H9 (cell line): ENCODE measurements at regions not wholly inside any gene's neighbourhood (a gene's known extent, or its start where the extent isn't known, plus 50 kb on each side); places are given as distances from the start of the nearest gene placed in this dataset.

Source experiments
- DNase-seq: peaks from one replicate; pipeline ENCODE4 v3.0.0-alpha.2; 2017
- H2AFZ ChIP-seq: one replicate; pipeline ENCODE4 v1.6.1; 2013; ENCODE audit warnings: mild to moderate bottlenecking, low read length, control low read depth, moderate library complexity
- H2AK5ac ChIP-seq: 2 replicates; pipeline ENCODE4 v1.6.1; 2013; ENCODE audit warnings: low read length, control low read depth, mixed read lengths; ENCODE audit not compliant: insufficient read length
- H2BK120ac ChIP-seq: one replicate; pipeline ENCODE4 v1.6.1; 2013; ENCODE audit warnings: low read depth, mild to moderate bottlenecking, low read length, control low read depth, inconsistent platforms; ENCODE audit not compliant: poor library complexity, severe bottlenecking
- H2BK12ac ChIP-seq: 2 replicates; pipeline ENCODE4 v1.6.1; 2013; ENCODE audit warnings: low read length, control low read depth, mixed read lengths, low read depth; ENCODE audit not compliant: insufficient read length
- H2BK15ac ChIP-seq: 2 replicates; pipeline ENCODE4 v1.6.1; 2013; ENCODE audit warnings: low read depth, low read length, control low read depth
- H2BK20ac ChIP-seq: one replicate; pipeline ENCODE4 v1.6.1; 2013; ENCODE audit warnings: low read depth, mild to moderate bottlenecking, low read length, control low read depth, inconsistent platforms; ENCODE audit not compliant: poor library complexity, severe bottlenecking
- H2BK5ac ChIP-seq: 2 replicates; pipeline ENCODE4 v1.6.1; 2013; ENCODE audit warnings: low read length, control low read depth, mixed read lengths; ENCODE audit not compliant: insufficient read length
- H3K14ac ChIP-seq: 2 replicates; pipeline ENCODE4 v1.6.1; 2013; ENCODE audit warnings: low read length, control low read depth; ENCODE audit not compliant: insufficient read depth
- H3K18ac ChIP-seq: 2 replicates; pipeline ENCODE4 v1.6.1; 2013; ENCODE audit warnings: low read depth, mild to moderate bottlenecking, mixed read lengths, low read length, control low read depth; ENCODE audit not compliant: insufficient read length
- H3K23ac ChIP-seq: 2 replicates; pipeline ENCODE4 v1.6.1; 2013; ENCODE audit warnings: low read length, control low read depth, mixed read lengths, low read depth; ENCODE audit not compliant: insufficient read length
- H3K23me2 ChIP-seq: 2 replicates; pipeline ENCODE4 v1.6.1; 2013; ENCODE audit warnings: low read depth, mild to moderate bottlenecking, mixed read lengths, low read length, control low read depth; ENCODE audit not compliant: insufficient read length, poor library complexity, severe bottlenecking
- H3K27ac ChIP-seq: 2 replicates; pipeline ENCODE4 v1.5.1; 2013; ENCODE audit warnings: low read length, control low read depth, mixed read lengths, low read depth; ENCODE audit not compliant: insufficient read length
- H3K27me3 ChIP-seq: 2 replicates; pipeline ENCODE4 v1.6.1; 2013; ENCODE audit warnings: low read length, control low read depth, inconsistent platforms; ENCODE audit not compliant: insufficient read depth
- H3K4ac ChIP-seq: 2 replicates; pipeline ENCODE4 v1.6.1; 2013; ENCODE audit warnings: low read depth, mild to moderate bottlenecking, control low read depth, inconsistent platforms, low read length, moderate library complexity
- H3K4me1 ChIP-seq: 2 replicates; pipeline ENCODE4 v1.6.1; 2013; ENCODE audit warnings: low read length, control low read depth, inconsistent platforms; ENCODE audit not compliant: insufficient read depth
- H3K4me2 ChIP-seq: 2 replicates; pipeline ENCODE4 v1.6.1; 2013; ENCODE audit warnings: low read length, control low read depth, mixed read lengths; ENCODE audit not compliant: insufficient read length, insufficient read depth
- H3K56ac ChIP-seq: 2 replicates; pipeline ENCODE4 v1.6.1; 2013; ENCODE audit warnings: low read depth, mild to moderate bottlenecking, mixed read lengths, low read length, control low read depth; ENCODE audit not compliant: insufficient read length
- H3K79me1 ChIP-seq: 2 replicates; pipeline ENCODE4 v1.6.1; 2013; ENCODE audit warnings: low read depth, mild to moderate bottlenecking, moderate library complexity, low read length, control low read depth, inconsistent platforms; ENCODE audit not compliant: insufficient read depth, poor library complexity, severe bottlenecking
- H3K79me2 ChIP-seq: 2 replicates; pipeline ENCODE4 v1.6.1; 2013; ENCODE audit warnings: low read length, control low read depth, inconsistent platforms; ENCODE audit not compliant: insufficient read depth
- H3K9ac ChIP-seq: 2 replicates; pipeline ENCODE4 v1.6.1; 2013; ENCODE audit warnings: low read length, control low read depth, mixed read lengths; ENCODE audit not compliant: insufficient read length; ENCODE audit errors: extremely low read depth
- H3K9me3 ChIP-seq: one replicate; pipeline ENCODE4 v1.6.1; 2013; ENCODE audit warnings: low read depth, low read length, inconsistent platforms; ENCODE audit not compliant: control insufficient read depth
- H3T11ph ChIP-seq: one replicate; pipeline ENCODE4 v1.6.1; 2013; ENCODE audit warnings: mild to moderate bottlenecking, low read length, control low read depth, inconsistent platforms
- H4K20me1 ChIP-seq: one replicate; pipeline ENCODE4 v1.6.1; 2013; ENCODE audit not compliant: control insufficient read depth, insufficient read length, insufficient read depth
- H4K5ac ChIP-seq: 2 replicates; pipeline ENCODE4 v1.6.1; 2013; ENCODE audit warnings: low read depth, mild to moderate bottlenecking, mixed read lengths, low read length, control low read depth; ENCODE audit not compliant: insufficient read length
- H4K8ac ChIP-seq: replicated peaks from 2 replicates; pipeline ENCODE4 v1.6.1; 2013; ENCODE audit warnings: low read length, control low read depth, mixed read lengths, low read depth; ENCODE audit not compliant: insufficient read length
- H4K91ac ChIP-seq: 2 replicates; pipeline ENCODE4 v1.6.1; 2013; ENCODE audit warnings: low read depth, mild to moderate bottlenecking, moderate library complexity, mixed read lengths, low read length, control low read depth; ENCODE audit not compliant: insufficient read length
- H3K27ac Mint-ChIP-seq, 3 experiments: 2 replicates in 2 of 3; 3 replicates in 1 of 3; pipeline ENCODE4 v1.8.0; 2020 to 2021; ENCODE audit warnings: mixed read lengths in 3 of 3, mild to moderate bottlenecking in 1 of 3, moderate library complexity in 1 of 3
- H3K27me3 Mint-ChIP-seq: 2 replicates; pipeline ENCODE4 v1.8.0; 2021; ENCODE audit warnings: low read depth, mild to moderate bottlenecking, moderate library complexity, mixed read lengths
- H3K36me3 Mint-ChIP-seq, 3 experiments: 2 replicates in 2 of 3; 3 replicates in 1 of 3; pipeline ENCODE4 v1.8.0; 2020 to 2021; ENCODE audit warnings: low read depth in 3 of 3, mixed read lengths in 3 of 3; ENCODE audit not compliant: insufficient read depth in 1 of 3
- H3K4me1 Mint-ChIP-seq, 2 experiments: 2 replicates each; pipeline ENCODE4 v1.8.0; 2020; ENCODE audit warnings: mixed read lengths in 2 of 2
- H3K4me3 Mint-ChIP-seq, 2 experiments: 2 replicates in 1 of 2; 3 replicates in 1 of 2; pipeline ENCODE4 v1.8.0; 2020 to 2021; ENCODE audit warnings: mild to moderate bottlenecking in 2 of 2, mixed read lengths in 2 of 2, moderate library complexity in 1 of 2
- H3K9me3 Mint-ChIP-seq, 2 experiments: 2 replicates in 1 of 2; 3 replicates in 1 of 2; pipeline ENCODE4 v1.8.0; 2020; ENCODE audit warnings: mild to moderate bottlenecking in 2 of 2, mixed read lengths in 2 of 2, moderate library complexity in 1 of 2
- CTCF ChIP-seq: fragments of 200-600 bp; sonication (generic); conservative IDR thresholded peaks from 3 replicates; pipeline ENCODE4 v1.8.0; 2021; ENCODE audit warnings: antibody characterized with exemption, mild to moderate bottlenecking
- WGBS: extraction: QIAGEN DNeasy Blood & Tissue Kit; methylation state at CpG from one replicate; pipeline ENCODE4 v1.1.7; 2013; ENCODE audit warnings: missing lambda C conversion rate, low lambda C conversion rate, mixed read lengths; ENCODE audit not compliant: insufficient read length; ENCODE audit errors: extremely low coverage; 5-methylcytosine and 5-hydroxymethylcytosine counted together

- H3K27ac ChIP-seq, result no peak overlapping the region
- no peak overlapping the region for H2BK120ac ChIP-seq
- H4K20me1 ChIP-seq, result no peaks in the 10 kb centered on the region
- no peak overlapping the region for H4K5ac ChIP-seq
- DNase-seq, result no peak
- Mint-ChIP-seq H3K36me3 (no peaks in the 10 kb centered on the region), H3K27me3 (no peaks in the 10 kb centered on the region; the same call in 1 of the 2 replicates), H3K4me1 (peaks cover 7 to 12% of the 10 kb centered on the region in 2 experiments), H3K4me3 (no peak overlapping the region), H3K27ac (no peak overlapping the region), H3K9me3 (no peaks in the 10 kb centered on the region)
- H3K4ac ChIP-seq, result no peak overlapping the region
- no peaks in the 10 kb centered on the region for H3K9me3 ChIP-seq
- H3K18ac ChIP-seq, result no peak overlapping the region
- no peak overlapping the region for H2AK5ac ChIP-seq
- H4K91ac ChIP-seq, result no peak overlapping the region
- no peak overlapping the region for H2BK15ac ChIP-seq
- H3K23ac ChIP-seq, result no peak overlapping the region
- no peak for TF ChIP-seq CTCF
- H3K14ac ChIP-seq, result no peak overlapping the region
- H3K79me1 ChIP-seq, result no peaks in the 10 kb centered on the region
- no peak overlapping the region for H2BK20ac ChIP-seq
- H4K8ac ChIP-seq, result no peak overlapping the region
- H2BK5ac ChIP-seq, result no peak overlapping the region
- no peak overlapping the region for H3K9ac ChIP-seq
- H2AFZ ChIP-seq, result no peak overlapping the region
- no CpG with 5 or more reads among the region's 4 CpGs for WGBS
- no peak overlapping the region for H3K4me2 ChIP-seq
- no peaks in the 10 kb centered on the region for H3K79me2 ChIP-seq
- H3K27me3 ChIP-seq, result no peaks in the 10 kb centered on the region
- H3K4me1 ChIP-seq, result no peaks in the 10 kb centered on the region
- no peak overlapping the region for H3K56ac ChIP-seq
- H2BK12ac ChIP-seq, result no peak overlapping the region
- no peaks in the 10 kb centered on the region for H3K23me2 ChIP-seq
- no peak overlapping the region for H3T11ph ChIP-seq
These were observed 199.6 kb downstream of the KLF5 start for GRCh38 chr13:73258406-73258805.
